GM23248 (cell line): ENCODE measurements at regions not wholly inside any gene's neighbourhood (a gene's known extent, or its start where the extent isn't known, plus 50 kb on each side); places are given as distances from the start of the nearest gene placed in this dataset.

Source experiments
- EZH2 ChIP-seq: fragments of 200-600 bp; sonication (generic); IDR thresholded peaks from 2 replicates; pipeline ENCODE4 v1.6.1; 2018; ENCODE audit warnings: antibody characterized with exemption, mild to moderate bottlenecking; ENCODE audit not compliant: insufficient read depth, poor library complexity, severe bottlenecking
- EZH2phosphoT487 ChIP-seq: fragments of 200-600 bp; sonication (generic); IDR thresholded peaks from 2 replicates; pipeline ENCODE4 v1.6.1; 2018; ENCODE audit warnings: antibody characterized with exemption, moderate library complexity, mild to moderate bottlenecking, low read depth; ENCODE audit not compliant: insufficient read depth

- TF ChIP-seq EZH2phosphoT487 (no peak), EZH2 (no peak)
Observed at GRCh38 chr19:27736225-27736624, 1476.7 kb downstream of the UQCRFS1 start.
